Heart left ventricle (tissue), 13 donors: ENCODE measurements at regions not wholly inside any gene's neighbourhood (a gene's known extent, or its start where the extent isn't known, plus 50 kb on each side); places are given as distances from the start of the nearest gene placed in this dataset.

Experiments used
- CTCF ChIP-seq, 12 donors: fragments of 200-600 bp; sonication (generic) in 4 of 12; IDR thresholded peaks; one replicate each; pipeline versions ENCODE4 v1.5.0 to v1.8.0; 2018 to 2022; ENCODE audit warnings: antibody characterized with exemption in 12 of 12, mild to moderate bottlenecking in 5 of 12
- POLR2A ChIP-seq, 2 donors: fragments of 450-650 bp; IDR thresholded peaks; one replicate each; pipeline ENCODE4 v1.6.1; 2017; ENCODE audit warnings: antibody characterized with exemption in 2 of 2, mild to moderate bottlenecking in 2 of 2, moderate library complexity in 2 of 2
- donor health status: ischemic (EF 13 %, LVEDD 7.1; RV severe dilation, severe dysfunction).
- donor health status: DM: no; HTN: yes; CAD: no.
- donor health status: DM: no; HTN: no; CAD: no.
- donor health status: ischemic (EF 25% LVEDD 6.9; RV normal size, moderate dysfunction).
- donor health status: ischemic (EF 25% LVEDD 5.7; RV mildly dilated, moderate dysfunction).
- donor health status: ischemic (EF 35%, LVEDD 5.7; RV mildly dilated, moderate dysfunction).
- donor health status: nonischemic (EF 11% LVEDD 7.7; RV severe dilation, severe dysfunction).
- donor health status: DM: yes; HTN: yes; CAD: no.
- donor health status: PGD.
- donor health status: ischemic (EF 29% LVEDD 5.4; RV normal size, mild dysfunction).
- donor health status: nonischemic (EF 23%, LVEDD 6.1; RV moderate dilation, normal function).

GRCh38 chr22:25327018-25327755 lies 107.7 kb downstream of the CRYBB2 start:
- TF ChIP-seq POLR2A (IDR thresholded peaks at IDR 0.05) (no peak), CTCF (IDR thresholded peaks at IDR 0.05) (no peak)
